Body of pancreas (tissue), 4 donors: ENCODE measurements at regions not wholly inside any gene's neighbourhood (a gene's known extent, or its start where the extent isn't known, plus 50 kb on each side); places are given as distances from the start of the nearest gene placed in this dataset.

Experiments
- CTCF ChIP-seq, 7 experiments: fragments of 450-650 bp in 4 of 7; fragments of 200-600 bp in 3 of 7; sonication (generic) in 3 of 7; IDR thresholded peaks; one replicate each; pipeline ENCODE4 v1.5.1; 2016 to 2019; ENCODE audit warnings: antibody characterized with exemption in 7 of 7
- POLR2A ChIP-seq, 3 donors: fragments of 450-650 bp; IDR thresholded peaks; one replicate each; pipeline ENCODE4 v1.6.1; 2016; ENCODE audit warnings: antibody characterized with exemption in 3 of 3, mild to moderate bottlenecking in 2 of 3

GRCh38 chr14:27608377-27608776, 1010.5 kb upstream of the NOVA1 start:
- TF ChIP-seq CTCF (IDR thresholded peaks at IDR 0.05) (no peak), POLR2A (IDR thresholded peaks at IDR 0.05) (no peak)
